B cell (primary cell): ENCODE measurements at regions not wholly inside any gene's neighbourhood (a gene's known extent, or its start where the extent isn't known, plus 50 kb on each side); places are given as distances from the start of the nearest gene placed in this dataset.

Source experiments
- ATAC-seq: fragments of 200-7000 bp; cut with Tn5 transposase; one replicate; pipeline ENCODE4 v1.10.0; 2021; ENCODE audit warnings: low read depth, mild to moderate bottlenecking, moderate number of reproducible peaks, moderate library complexity
- CTCF ChIA-PET: fragments of 350-600 bp; sonication (Branson Sonifier 250); formaldehyde crosslinking; loops from one replicate; lab custom pipeline; 2021; ENCODE audit warnings: antibody characterized with exemption, inconsistent platforms; lab: Charles Lee
- POLR2A ChIA-PET: fragments of 350-600 bp; sonication (Branson Sonifier 250); formaldehyde crosslinking; loops from one replicate; lab custom pipeline; 2021; ENCODE audit warnings: antibody characterized with exemption; lab: Charles Lee
- DNase-seq: peaks from one replicate; pipeline ENCODE4 v3.0.0; 2013
- H2AFZ ChIP-seq: 2 replicates; pipeline ENCODE4 v1.6.1; 2012; ENCODE audit warnings: mild to moderate bottlenecking, low read depth, low read length; ENCODE audit not compliant: insufficient read depth, poor library complexity, severe bottlenecking
- H3K27ac ChIP-seq, 2 donors: 1 replicate in 1 of 2; 2 replicates in 1 of 2; pipeline ENCODE4 v1.5.1; 2012 to 2013; ENCODE audit warnings: low read length in 2 of 2, mild to moderate bottlenecking in 2 of 2, moderate library complexity in 1 of 2
- H3K27me3 ChIP-seq, 4 experiments: fragments of 200-600 bp in 1 of 4; sonication (generic) in 1 of 4; replicated peaks in 1 of 4; 1 replicate in 2 of 4; 2 replicates in 2 of 4; pipeline versions ENCODE4 v1.6.1 to v1.7.0; 2013 to 2016; ENCODE audit warnings: low read length in 3 of 4, mild to moderate bottlenecking in 2 of 4, mixed read lengths in 1 of 4, moderate library complexity in 1 of 4; ENCODE audit not compliant: insufficient read depth in 4 of 4, control insufficient read depth in 3 of 4; ENCODE audit errors: control extremely low read depth in 1 of 4
- H3K36me3 ChIP-seq, 2 experiments: replicated peaks in 1 of 2; 1 replicate in 1 of 2; 2 replicates in 1 of 2; pipeline versions ENCODE4 v1.6.1 to v1.7.1; 2013; ENCODE audit warnings: low read length in 1 of 2; ENCODE audit not compliant: insufficient read depth in 2 of 2, control insufficient read depth in 1 of 2; ENCODE audit errors: control extremely low read depth in 1 of 2, extremely low read depth in 1 of 2
- H3K4me1 ChIP-seq, 2 donors: fragments of 200-600 bp in 1 of 2; sonication (generic) in 1 of 2; 1 replicate in 1 of 2; 2 replicates in 1 of 2; pipeline versions ENCODE4 v1.5.1 to v1.6.1; 2013 to 2017; ENCODE audit warnings: low read length in 2 of 2; ENCODE audit not compliant: control insufficient read depth in 2 of 2, insufficient read depth in 2 of 2
- H3K4me2 ChIP-seq: replicated peaks from 2 replicates; pipeline ENCODE3; 2012; ENCODE audit warnings: mild to moderate bottlenecking, low read depth, low read length; ENCODE audit not compliant: poor library complexity, severe bottlenecking
- H3K4me3 ChIP-seq, 5 experiments: fragments of 200-600 bp in 1 of 5; sonication (generic) in 1 of 5; 1 replicate in 3 of 5; 2 replicates in 2 of 5; pipeline versions ENCODE4 v1.5.1 to v1.7.0; 2011 to 2016; ENCODE audit warnings: low read length in 4 of 5, mild to moderate bottlenecking in 4 of 5, low read depth in 2 of 5, control low read depth in 1 of 5, moderate library complexity in 1 of 5; ENCODE audit not compliant: insufficient read depth in 1 of 5; ENCODE audit errors: control extremely low read depth in 1 of 5, extremely low read depth in 1 of 5
- H3K79me2 ChIP-seq: fragments of 200-600 bp; sonication (generic); one replicate; pipeline ENCODE4 v1.6.0; 2016; ENCODE audit warnings: low read length; ENCODE audit not compliant: control insufficient read depth, insufficient read depth
- H3K9ac ChIP-seq: fragments of 200-600 bp; sonication (generic); 2 replicates; pipeline ENCODE4 v1.6.1; 2017; ENCODE audit warnings: mild to moderate bottlenecking, low read length, moderate library complexity
- H3K9me3 ChIP-seq, 3 donors: one replicate each; pipeline versions ENCODE4 v1.6.1 to v1.7.1; 2013; ENCODE audit warnings: low read length in 2 of 3; ENCODE audit not compliant: control insufficient read depth in 2 of 3, insufficient read depth in 1 of 3; ENCODE audit errors: control extremely low read depth in 1 of 3
- H4K20me1 ChIP-seq: 2 replicates; pipeline ENCODE4 v1.6.0; 2012; ENCODE audit warnings: mild to moderate bottlenecking, low read length; ENCODE audit not compliant: insufficient read depth, control insufficient read depth, poor library complexity, severe bottlenecking
- H3K27ac Mint-ChIP-seq: one replicate; pipeline ENCODE4 v1.8.0; 2021; ENCODE audit warnings: mixed read lengths
- H3K27me3 Mint-ChIP-seq: one replicate; pipeline ENCODE4 v1.8.0; 2021; ENCODE audit warnings: mixed read lengths
- H3K4me1 Mint-ChIP-seq: one replicate; pipeline ENCODE4 v1.8.0; 2021; ENCODE audit warnings: mixed read lengths
- H3K4me3 Mint-ChIP-seq: one replicate; pipeline ENCODE4 v1.8.0; 2021; ENCODE audit warnings: mixed read lengths
- H3K9me3 Mint-ChIP-seq: one replicate; pipeline ENCODE4 v1.8.0; 2022; ENCODE audit warnings: mixed read lengths; ENCODE audit not compliant: insufficient read depth
- EZH2 ChIP-seq: IDR thresholded peaks from 2 replicates; pipeline ENCODE4 v1.6.1; 2012; ENCODE audit warnings: borderline replicate concordance, low read depth, mild to moderate bottlenecking, moderate library complexity, low read length; ENCODE audit not compliant: insufficient read depth, poor library complexity, severe bottlenecking
- WGBS: methylation state at CpG from one replicate; pipeline ENCODE4 v1.1.5; 2013; ENCODE audit warnings: missing lambda C conversion rate; ENCODE audit not compliant: insufficient coverage; 5-methylcytosine and 5-hydroxymethylcytosine counted together
- intact Hi-C: fragments of 100-400 bp; cut with micrococcal nuclease; formaldehyde crosslinking; loops from one replicate; pipeline ENCODE4 v1.10.0; 2022
- TF ChIP-seq, protein P1 (sequence below): fragments of 200-600 bp; IDR thresholded peaks from one replicate; pipeline ENCODE4 v1.8.0; 2022; ENCODE audit warnings: antibody characterized with exemption, mild to moderate bottlenecking

DNA sequence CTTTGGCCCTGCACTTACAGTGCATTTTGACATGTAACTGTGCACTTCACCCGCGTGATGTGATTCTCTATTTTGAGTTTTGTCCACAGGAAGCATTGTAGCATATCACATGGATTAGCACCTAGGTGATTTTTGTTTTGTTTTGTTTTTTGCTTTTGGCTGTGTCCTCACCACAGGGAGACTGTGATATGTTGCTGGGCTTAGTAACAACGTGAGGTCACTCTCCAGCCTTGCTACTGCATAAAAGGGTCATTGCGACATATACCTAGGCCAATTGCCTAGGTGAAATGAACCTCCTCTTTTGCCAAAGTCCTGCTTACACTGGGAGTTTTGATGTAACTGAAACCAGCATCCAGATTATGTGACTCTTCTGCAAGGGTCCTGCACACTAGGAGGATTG lies 1152.9 kb upstream of the AMELY start:
- 93% methylated on average over 3 of the region's 4 CpGs for WGBS
- Histone ChIP-seq H4K20me1 (no peaks in the 10 kb centered on the region), H3K79me2 (no peaks in the 10 kb centered on the region), H2AFZ (no peak overlapping the region), H3K36me3 (no peaks in the 10 kb centered on the region), H3K4me2 (no peak overlapping the region), H3K27ac (no peak overlapping the region), H3K4me1 (no peaks in the 10 kb centered on the region), H3K9me3 (no peaks in the 10 kb centered on the region), H3K4me3 (no peak overlapping the region), H3K9ac (no peak overlapping the region), H3K27me3 (no peaks in the 10 kb centered on the region)
- Mint-ChIP-seq H3K4me1 (no peaks in the 10 kb centered on the region), H3K27ac (no peak overlapping the region), H3K9me3 (no peaks in the 10 kb centered on the region), H3K4me3 (no peak overlapping the region), H3K27me3 (no peaks in the 10 kb centered on the region)
- TF ChIP-seq EZH2: no peak
- TF ChIP-seq, protein P1, sequence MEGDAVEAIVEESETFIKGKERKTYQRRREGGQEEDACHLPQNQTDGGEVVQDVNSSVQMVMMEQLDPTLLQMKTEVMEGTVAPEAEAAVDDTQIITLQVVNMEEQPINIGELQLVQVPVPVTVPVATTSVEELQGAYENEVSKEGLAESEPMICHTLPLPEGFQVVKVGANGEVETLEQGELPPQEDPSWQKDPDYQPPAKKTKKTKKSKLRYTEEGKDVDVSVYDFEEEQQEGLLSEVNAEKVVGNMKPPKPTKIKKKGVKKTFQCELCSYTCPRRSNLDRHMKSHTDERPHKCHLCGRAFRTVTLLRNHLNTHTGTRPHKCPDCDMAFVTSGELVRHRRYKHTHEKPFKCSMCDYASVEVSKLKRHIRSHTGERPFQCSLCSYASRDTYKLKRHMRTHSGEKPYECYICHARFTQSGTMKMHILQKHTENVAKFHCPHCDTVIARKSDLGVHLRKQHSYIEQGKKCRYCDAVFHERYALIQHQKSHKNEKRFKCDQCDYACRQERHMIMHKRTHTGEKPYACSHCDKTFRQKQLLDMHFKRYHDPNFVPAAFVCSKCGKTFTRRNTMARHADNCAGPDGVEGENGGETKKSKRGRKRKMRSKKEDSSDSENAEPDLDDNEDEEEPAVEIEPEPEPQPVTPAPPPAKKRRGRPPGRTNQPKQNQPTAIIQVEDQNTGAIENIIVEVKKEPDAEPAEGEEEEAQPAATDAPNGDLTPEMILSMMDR: no peak
- intact Hi-C loops: no loop called here
- POLR2A ChIA-PET: no interaction called here
- no peak for DNase-seq
- ATAC-seq: no peak
- CTCF ChIA-PET: no interaction called here

DNA sequence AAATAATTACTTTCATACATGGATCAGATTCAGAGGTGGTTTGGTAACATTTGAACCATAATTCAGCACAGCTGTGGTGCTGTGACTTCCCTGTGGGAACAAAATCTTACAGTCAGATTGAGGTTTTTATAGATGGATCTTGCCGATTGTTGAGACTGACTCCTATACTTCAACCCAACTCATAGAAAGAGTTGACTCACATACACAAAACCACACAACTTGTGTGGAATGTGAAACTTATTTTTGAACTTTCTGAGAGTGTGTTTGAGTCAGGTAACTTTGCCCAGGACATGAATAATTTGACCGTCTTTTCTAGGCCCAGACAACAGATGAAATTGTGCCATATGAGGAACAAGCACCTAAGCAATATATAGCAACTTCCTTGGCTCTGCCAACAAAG lies 1152.4 kb upstream of the AMELY start:
- H3K27me3 Mint-ChIP-seq: no peaks in the 10 kb centered on the region
- H3K79me2 ChIP-seq: no peaks in the 10 kb centered on the region
- no peaks in the 10 kb centered on the region for H3K27me3 ChIP-seq
- CTCF ChIA-PET: no interaction called here
- ATAC-seq (no peak), DNase-seq (no peak)
- intact Hi-C loops: no loop called here
- no peak overlapping the region for H3K4me2 ChIP-seq
- no peak overlapping the region for H2AFZ ChIP-seq
- H3K9ac ChIP-seq: no peak overlapping the region
- POLR2A ChIA-PET: no interaction called here
- no peak overlapping the region for H3K4me3 ChIP-seq
- no peaks in the 10 kb centered on the region for H3K4me1 ChIP-seq
- WGBS: no CpG with 5 or more reads among the region's 2 CpGs
- H3K9me3 Mint-ChIP-seq: no peaks in the 10 kb centered on the region
- no peaks in the 10 kb centered on the region for H3K36me3 ChIP-seq
- H4K20me1 ChIP-seq: no peaks in the 10 kb centered on the region
- H3K9me3 ChIP-seq: no peaks in the 10 kb centered on the region
- no peak overlapping the region for H3K4me3 Mint-ChIP-seq
- no peak overlapping the region for H3K27ac ChIP-seq
- no peaks in the 10 kb centered on the region for H3K4me1 Mint-ChIP-seq
- TF ChIP-seq EZH2: no peak
- TF ChIP-seq, protein P1: no peak
- H3K27ac Mint-ChIP-seq: no peak overlapping the region
